GM12878 (cell line): ENCODE measurements at regions not wholly inside any gene's neighbourhood (a gene's known extent, or its start where the extent isn't known, plus 50 kb on each side); places are given as distances from the start of the nearest gene placed in this dataset.

ENCODE experiments used
- ATAC-seq: fragments of 200-7000 bp; cut with Tn5 transposase; 3 replicates; pipeline ENCODE4 v1.9.1; 2020; ENCODE audit warnings: mild to moderate bottlenecking, moderate library complexity
- BruUV-seq: library from RNA; stranded (reverse); fragments of 400-500 nt; replicated peaks from 2 replicates; lab custom pipeline; 2021; lab: Mats Ljungman, UMichigan
- CTCF ChIA-PET: fragments of 300-600 bp; sonication (Branson Sonifier 250); formaldehyde crosslinking; extraction: SDS; loops from one replicate; lab custom pipeline; 2021; ENCODE audit warnings: inconsistent platforms; lab: Yijun Ruan, JAX
- POLR2A ChIA-PET: fragments of 350-600 bp; formaldehyde crosslinking; extraction: SDS; loops from one replicate; lab custom pipeline; 2021; ENCODE audit warnings: inconsistent platforms; lab: Charles Lee
- RAD21 ChIA-PET: fragments of 300-600 bp; sonication (Branson Sonifier 250); formaldehyde crosslinking; loops from one replicate; lab custom pipeline; 2023; ENCODE audit warnings: antibody characterized with exemption; ENCODE audit not compliant: unreplicated experiment; lab: Charles Lee
- SMC1A ChIA-PET: fragments of 300-600 bp; sonication (Branson Sonifier 250); formaldehyde crosslinking; loops from one replicate; lab custom pipeline; 2023; ENCODE audit not compliant: unreplicated experiment, uncharacterized antibody; lab: Charles Lee
- DNase-seq: peaks from one replicate; pipeline ENCODE4 v3.0.0-alpha.2; 2011; ENCODE audit warnings: low read depth, low spot score
- FAIRE-seq: peaks from 3 replicates; lab custom pipeline; 2011; peaks lifted over from hg19 to GRCh38; lab: Jason Lieb, UNC
- H2AFZ ChIP-seq: 2 replicates; pipeline ENCODE4 v1.6.0; 2011; ENCODE audit warnings: low read depth, low read length, control low read depth; ENCODE audit not compliant: control insufficient read depth
- H3K27ac ChIP-seq: 2 replicates; pipeline ENCODE4 v1.5.1; 2011; ENCODE audit warnings: control low read depth; ENCODE audit not compliant: control insufficient read depth, insufficient read depth
- H3K27me3 ChIP-seq, 2 experiments: replicated peaks in 1 of 2; 2 replicates each; pipeline versions ENCODE4 v1.6.0 to v1.6.1; 2011; ENCODE audit warnings: low read length in 1 of 2; ENCODE audit not compliant: control insufficient read depth in 2 of 2, insufficient read depth in 2 of 2
- H3K36me3 ChIP-seq, 2 experiments: 2 replicates each; pipeline ENCODE4 v1.5.1; 2011; ENCODE audit warnings: low read length in 1 of 2; ENCODE audit not compliant: control insufficient read depth in 2 of 2, insufficient read depth in 2 of 2
- H3K4me1 ChIP-seq: 2 replicates; pipeline ENCODE4 v1.6.1; 2011; ENCODE audit warnings: mild to moderate bottlenecking, low read length, moderate library complexity, mixed read lengths; ENCODE audit not compliant: control insufficient read depth, insufficient read depth
- H3K4me2 ChIP-seq: 2 replicates; pipeline ENCODE4 v1.6.0; 2011; ENCODE audit warnings: control low read depth; ENCODE audit not compliant: control insufficient read depth, insufficient read depth
- H3K4me3 ChIP-seq: fragments of 200-600 bp; sonication (generic); 2 replicates; pipeline ENCODE4 v1.5.1; 2016
- H3K79me2 ChIP-seq: 2 replicates; pipeline ENCODE4 v1.6.0; 2011; ENCODE audit warnings: low read length; ENCODE audit not compliant: control insufficient read depth, insufficient read depth
- H3K9ac ChIP-seq: 2 replicates; pipeline ENCODE4 v1.8.0; 2011; ENCODE audit warnings: low read length, control low read depth, mixed read lengths; ENCODE audit not compliant: control insufficient read depth, insufficient read depth
- H3K9me3 ChIP-seq: replicated peaks from 3 replicates; pipeline ENCODE4 v1.5.1; 2011; ENCODE audit warnings: mild to moderate bottlenecking, low read length; ENCODE audit not compliant: control insufficient read depth, insufficient read depth
- H4K20me1 ChIP-seq: 2 replicates; pipeline ENCODE4 v1.6.0; 2011; ENCODE audit not compliant: control insufficient read depth, insufficient read depth
- CUX1 ChIP-seq: IDR thresholded peaks from 2 replicates; pipeline ENCODE4 v1.6.1; 2012; ENCODE audit warnings: improper control_type of control experiment, low read depth, low read length; ENCODE audit not compliant: insufficient replicate concordance
- E2F4 ChIP-seq: IDR thresholded peaks from 2 replicates; pipeline ENCODE4 v1.6.1; 2012; ENCODE audit warnings: low read depth, low read length, improper control_type of control experiment
- E2F8 ChIP-seq: fragments of 450-650 bp; IDR thresholded peaks from 2 replicates; pipeline ENCODE4 v1.6.1; 2018; ENCODE audit warnings: mild to moderate bottlenecking, low read depth, moderate library complexity; ENCODE audit not compliant: partially characterized antibody
- ELK1 ChIP-seq: IDR thresholded peaks from 2 replicates; pipeline ENCODE4 v1.6.1; 2012; ENCODE audit warnings: low read depth, low read length, improper control_type of control experiment
- FOXM1 ChIP-seq: IDR thresholded peaks from 2 replicates; pipeline ENCODE4 v1.6.1; 2012; ENCODE audit warnings: low read depth, mild to moderate bottlenecking, inconsistent platforms, low read length, moderate library complexity
- PAX5 ChIP-seq: IDR thresholded peaks from 2 replicates; pipeline ENCODE4 v1.6.1; 2011; ENCODE audit warnings: low read depth, low read length, borderline replicate concordance
- PBX3 ChIP-seq: IDR thresholded peaks from 2 replicates; pipeline ENCODE4 v1.6.1; 2011; ENCODE audit warnings: mild to moderate bottlenecking, low read depth, low read length, moderate library complexity; ENCODE audit not compliant: insufficient replicate concordance
- POLR2AphosphoS2 ChIP-seq: IDR thresholded peaks from 2 replicates; pipeline ENCODE4 v1.6.1; 2011; ENCODE audit warnings: low read depth, mild to moderate bottlenecking, low read length, improper control_type of control experiment, moderate library complexity
- RFX5 ChIP-seq: IDR thresholded peaks from 2 replicates; pipeline ENCODE4 v1.6.1; 2011; ENCODE audit warnings: low read depth, low read length, improper control_type of control experiment
- TCF3 ChIP-seq: IDR thresholded peaks from 2 replicates; pipeline ENCODE4 v1.6.1; 2012; ENCODE audit warnings: low read depth, mild to moderate bottlenecking, low read length, borderline replicate concordance; ENCODE audit not compliant: insufficient read depth
- ZZZ3 ChIP-seq: IDR thresholded peaks from 2 replicates; pipeline ENCODE4 v1.6.1; 2011; ENCODE audit warnings: low read depth; ENCODE audit not compliant: control insufficient read depth, insufficient read length
- in situ Hi-C: fragments of 300-500 bp; cut with MboI; formaldehyde crosslinking; loops from 9 replicates; pipeline ENCODE4 v1.14.3; 2018; ENCODE audit warnings: mixed read lengths
- intact Hi-C: fragments of 100-400 bp; cut with micrococcal nuclease; formaldehyde crosslinking; loops from one replicate; pipeline ENCODE4 v1.14.2; 2022; ENCODE audit not compliant: unreplicated experiment

- H3K27ac ChIP-seq: no peak overlapping the region
- no peaks in the 10 kb centered on the region for H3K9me3 ChIP-seq
- no peak for ATAC-seq
- in situ Hi-C loops (no loop called here), intact Hi-C loops (no loop called here)
- no peaks in the 10 kb centered on the region for H3K36me3 ChIP-seq
- no peak overlapping the region for H3K9ac ChIP-seq
- no peaks in the 10 kb centered on the region for H3K79me2 ChIP-seq
- SMC1A ChIA-PET: interaction anchor here (1.1 kb wide), 1 partner anchor 12 kb away, joined by 3 read pairs; no protein-coding TSS in a partner anchor
- FAIRE-seq: no peak
- H4K20me1 ChIP-seq: no peaks in the 10 kb centered on the region
- no peak overlapping the region for H2AFZ ChIP-seq
- RAD21 ChIA-PET: no interaction called here
- no peak overlapping the region for H3K4me2 ChIP-seq
- DNase-seq: no peak
- BruUV-seq: no TSS peak
- no peaks in the 10 kb centered on the region for H3K27me3 ChIP-seq
- no peak overlapping the region for H3K4me3 ChIP-seq
- CTCF ChIA-PET: interaction anchor here (0.9 kb wide), 1 partner anchor 8 kb away, joined by 3 read pairs; no protein-coding TSS in a partner anchor
- no peaks in the 10 kb centered on the region for H3K4me1 ChIP-seq
- POLR2A ChIA-PET: no interaction called here
- TF ChIP-seq ZZZ3 (no peak), TCF3 (no peak), FOXM1 (no peak), ELK1 (no peak), POLR2AphosphoS2 (no peak), E2F8 (no peak), PAX5 (no peak), CUX1 (no peak), RFX5 (no peak), PBX3 (no peak), E2F4 (no peak)
Observed at GRCh38 chr6:86848986-86849385, 88.3 kb upstream of the HTR1E start.
